ENCODE measurements at regions not wholly inside any gene's neighbourhood (a gene's known extent, or its start where the extent isn't known, plus 50 kb on each side); places are given as distances from the start of the nearest gene placed in this dataset.

DNA sequence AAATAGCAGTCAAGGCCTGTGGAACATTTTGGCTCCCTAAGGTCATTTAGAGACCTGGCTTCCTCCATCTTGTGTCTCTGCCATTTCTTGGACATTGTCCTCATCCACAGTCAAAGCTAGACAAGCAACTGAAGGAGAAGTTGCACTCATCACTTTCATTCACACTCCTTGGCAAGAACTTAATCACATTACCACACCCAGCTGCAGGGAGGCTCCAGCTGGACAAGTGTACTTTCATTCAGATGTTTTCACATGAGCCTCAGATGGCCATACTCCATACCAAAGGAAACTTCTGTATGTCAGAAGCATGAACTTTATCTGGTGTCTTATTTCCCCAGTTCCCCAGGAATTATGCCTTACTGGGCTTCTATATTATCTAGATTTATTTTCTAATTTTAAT is 537.4 kb downstream of the TMEM135 start:
- no peak for TF ChIP-seq CTCF (IDR thresholded peaks at IDR 0.05; ENCODE audit: low read depth, low read length, poor library complexity, severe bottlenecking)
- TF ChIP-seq EZH2phosphoT487 (IDR thresholded peaks at IDR 0.05; ENCODE audit: borderline replicate concordance, low read length): no peak
